GM19238 (cell line): ENCODE measurements at regions not wholly inside any gene's neighbourhood (a gene's known extent, or its start where the extent isn't known, plus 50 kb on each side); places are given as distances from the start of the nearest gene placed in this dataset.
"Not testable (repeated sequence)": the region's sequence is repeated elsewhere in the genome, so short reads cannot be mapped to it uniquely, and the experiment has no call there.

Source experiments
- DNase-seq: peaks from one replicate; pipeline ENCODE4 v3.0.0; 2011; ENCODE audit warnings: low spot score; ENCODE audit not compliant: insufficient read length

GRCh38 chr1:234800563-234800962 is 190.6 kb upstream of the IRF2BP2 start:
- not testable (repeated sequence) for DNase-seq

DNA sequence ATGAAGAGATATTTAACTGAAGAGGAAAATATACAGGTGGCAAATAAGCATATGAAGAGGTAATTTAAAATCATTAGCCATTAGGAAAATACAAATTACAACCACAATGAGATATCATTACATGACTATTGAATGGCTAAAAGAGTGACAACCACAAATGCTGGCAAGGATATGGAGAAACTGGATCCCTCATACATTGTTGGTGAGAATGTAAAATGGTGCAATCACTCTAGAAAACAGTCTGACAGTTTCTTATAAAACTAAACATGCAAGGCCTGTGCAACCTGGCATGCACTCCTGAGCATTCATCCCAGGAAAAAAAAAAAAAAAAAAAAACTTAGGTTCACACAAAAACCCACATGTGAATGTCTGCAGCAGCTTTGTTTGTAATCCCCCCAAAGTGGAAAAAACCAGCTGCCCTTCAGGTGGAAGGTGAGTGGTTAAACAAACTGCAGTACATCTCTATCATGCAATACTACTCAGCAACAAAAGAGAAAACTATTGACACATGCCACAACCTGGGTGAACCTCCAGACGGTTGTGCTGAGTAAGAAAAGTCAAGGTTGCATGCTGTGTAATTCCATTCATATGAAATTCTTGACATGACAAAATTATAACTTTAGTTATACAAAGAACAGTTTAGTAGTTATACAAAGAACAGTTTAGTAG is 189.2 kb upstream of the IRF2BP2 start:
- DNase-seq, result not testable (repeated sequence)

GRCh38 chr1:234797216-234797615 is 187.2 kb upstream of the IRF2BP2 start:
- not testable (repeated sequence) for DNase-seq

DNA sequence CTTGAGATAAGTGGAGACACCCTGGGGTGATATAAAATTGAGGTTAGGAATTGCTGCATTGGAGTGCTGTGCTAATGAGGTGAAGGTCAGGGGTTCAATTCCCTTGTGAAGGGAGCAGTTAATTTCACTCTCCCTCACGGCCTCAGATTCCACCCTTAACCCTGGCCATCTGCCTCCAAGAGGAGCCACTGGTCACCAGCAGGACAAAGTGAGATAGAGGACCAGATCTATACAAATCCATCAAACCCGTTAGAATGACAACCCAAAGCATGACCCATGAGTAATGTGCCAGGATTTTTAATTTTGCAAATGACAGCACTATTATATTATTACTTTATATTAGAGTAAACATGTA is 186.4 kb upstream of the IRF2BP2 start:
- not testable (repeated sequence) for DNase-seq

- DNase-seq, result not testable (repeated sequence)
Measured at GRCh38 chr1:234795711-234796437, 185.9 kb upstream of the IRF2BP2 start.

DNA sequence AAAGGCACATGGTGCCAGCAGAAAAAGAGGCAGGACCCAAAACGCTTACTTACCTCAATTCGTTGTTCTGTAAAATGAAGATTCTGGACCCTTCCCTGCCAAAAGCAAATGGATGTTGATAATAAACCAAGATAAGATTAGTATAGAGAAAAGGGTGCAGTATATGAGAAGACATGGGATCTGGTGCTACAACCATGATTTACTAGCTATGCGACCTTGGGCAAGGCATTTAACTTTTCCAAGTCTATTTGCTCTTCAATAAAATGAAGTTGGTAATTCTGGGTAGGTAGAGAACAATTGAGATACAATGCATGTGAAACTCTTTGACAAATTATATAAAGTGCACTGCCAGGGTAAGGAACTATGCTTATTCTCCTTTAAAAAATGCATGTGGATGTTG is 185.0 kb upstream of the IRF2BP2 start:
- DNase-seq, result not testable (repeated sequence)

- DNase-seq, result not testable (repeated sequence)
Measured at GRCh38 chr1:234794452-234794851, 184.5 kb upstream of the IRF2BP2 start.

GRCh38 chr1:234793924-234794323 is 183.9 kb upstream of the IRF2BP2 start:
- not testable (repeated sequence) for DNase-seq

- not testable (repeated sequence) for DNase-seq
Measured at GRCh38 chr1:234792221-234792864, 182.4 kb upstream of the IRF2BP2 start.

- not testable (repeated sequence) for DNase-seq
Measured at GRCh38 chr1:234791615-234792014, 181.6 kb upstream of the IRF2BP2 start.

- not testable (repeated sequence) for DNase-seq
Measured at GRCh38 chr1:234790333-234790732, 180.4 kb upstream of the IRF2BP2 start.

- DNase-seq, result not testable (repeated sequence)
Measured at GRCh38 chr1:234787011-234787584, 177.1 kb upstream of the IRF2BP2 start.

GRCh38 chr1:234785922-234786321 is 175.9 kb upstream of the IRF2BP2 start:
- DNase-seq, result not testable (repeated sequence)

DNA sequence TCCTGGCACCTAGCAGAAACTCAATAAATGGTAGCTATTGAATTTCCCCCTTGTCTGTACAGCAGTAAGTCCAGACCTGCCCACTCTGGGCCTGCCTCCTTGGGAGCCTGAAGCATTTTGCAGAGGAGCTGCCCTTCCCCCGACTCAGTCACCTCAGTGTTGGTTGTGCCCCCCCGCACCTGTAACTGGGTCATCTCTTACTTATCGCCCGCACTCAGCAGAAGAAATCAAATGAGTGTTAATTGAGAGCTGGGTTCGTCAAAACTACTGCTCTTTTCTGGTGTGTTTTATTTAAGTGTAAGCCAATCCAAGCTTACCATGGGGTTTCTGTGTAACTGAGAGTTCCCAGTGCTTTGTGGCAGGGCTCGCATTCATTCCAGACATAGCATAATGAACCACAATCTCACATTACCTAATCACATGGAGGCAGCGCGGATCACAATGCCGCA is 175.5 kb upstream of the IRF2BP2 start:
- DNase-seq, result not testable (repeated sequence)

DNA sequence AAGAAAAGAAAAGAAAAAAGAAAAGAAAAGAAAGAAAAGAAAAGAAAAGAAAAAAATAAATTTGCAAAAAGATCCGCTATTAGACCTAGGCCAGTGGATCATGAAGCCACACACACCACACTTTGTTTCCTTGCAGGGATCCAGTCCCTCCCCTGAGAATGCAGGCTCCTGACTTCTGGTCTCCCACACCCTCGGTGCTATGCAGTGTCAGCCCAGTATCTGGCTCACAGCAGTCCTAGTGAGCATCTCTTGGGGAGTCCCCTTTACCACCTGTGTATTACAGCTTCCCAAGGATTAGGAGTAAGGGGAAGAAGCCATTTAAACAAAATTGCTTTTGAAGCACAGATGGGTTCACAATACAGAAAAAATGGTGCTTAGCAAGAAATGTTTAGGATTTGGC is 174.1 kb upstream of the IRF2BP2 start:
- DNase-seq, result not testable (repeated sequence)

DNA sequence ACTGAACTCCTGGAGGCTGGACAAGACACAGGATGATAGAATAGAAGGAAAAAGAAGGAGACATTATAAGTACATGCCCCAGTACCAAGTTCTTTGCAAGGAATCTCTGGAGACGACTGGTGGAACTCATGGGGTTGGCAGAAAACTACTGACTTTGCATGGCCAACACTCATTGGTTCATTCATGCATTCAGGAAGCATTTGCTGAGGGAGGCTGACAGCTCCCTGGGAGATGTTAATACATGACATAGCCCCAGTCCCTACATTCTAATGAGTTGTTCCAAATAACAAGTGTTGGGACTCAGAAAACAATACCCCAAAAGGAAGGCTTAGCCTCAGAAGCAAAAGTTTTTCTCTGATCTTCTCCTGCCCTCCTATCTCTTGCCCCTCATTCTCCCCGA is 172.8 kb upstream of the IRF2BP2 start:
- no peak for DNase-seq

- DNase-seq, result no peak
Measured at GRCh38 chr1:234782105-234782751, 172.2 kb upstream of the IRF2BP2 start.

- no peak for DNase-seq
Measured at GRCh38 chr1:234781241-234782065, 171.5 kb upstream of the IRF2BP2 start.

- DNase-seq, result no peak
Measured at GRCh38 chr1:234780531-234781162, 170.7 kb upstream of the IRF2BP2 start.

DNA sequence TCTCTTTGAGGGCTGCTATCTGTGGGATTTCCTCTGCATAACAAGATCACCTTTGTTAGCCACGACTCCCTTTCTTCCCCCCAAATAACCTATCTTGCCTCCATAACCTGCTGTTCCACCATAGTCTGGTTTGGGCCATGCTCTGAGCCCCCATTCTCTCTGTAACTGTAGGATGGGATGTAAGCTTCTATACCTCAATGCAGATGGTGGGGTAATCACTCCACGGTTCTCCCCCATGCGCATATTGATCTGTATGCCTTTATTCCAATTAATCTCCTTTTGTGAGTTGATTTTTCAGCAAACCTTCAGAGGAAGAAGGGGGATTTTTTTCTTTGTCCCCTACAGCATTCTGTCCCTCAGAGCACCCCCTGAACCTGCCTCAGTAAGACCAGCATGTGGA is 170.1 kb upstream of the IRF2BP2 start:
- DNase-seq, result no peak
